Astrocyte (in vitro differentiated cells and primary cell): ENCODE measurements at regions not wholly inside any gene's neighbourhood (a gene's known extent, or its start where the extent isn't known, plus 50 kb on each side); places are given as distances from the start of the nearest gene placed in this dataset.

ENCODE experiments used
- DNase-seq: peaks from one replicate; pipeline ENCODE4 v3.0.0-alpha.2; 2010; ENCODE audit warnings: low read depth
- FAIRE-seq: peaks from 2 replicates; lab custom pipeline; 2011; peaks lifted over from hg19 to GRCh38; lab: Jason Lieb, UNC
- H2AFZ ChIP-seq: 2 replicates; pipeline ENCODE4 v1.6.0; 2012; ENCODE audit warnings: low read depth, low read length, inconsistent platforms
- H3K27ac ChIP-seq: 2 replicates; pipeline ENCODE4 v1.5.1; 2011; ENCODE audit warnings: low read depth, low read length, inconsistent platforms
- H3K27me3 ChIP-seq: 2 replicates; pipeline ENCODE4 v1.6.0; 2011; ENCODE audit warnings: low read length, inconsistent platforms; ENCODE audit not compliant: insufficient read depth
- H3K36me3 ChIP-seq: 2 replicates; pipeline ENCODE4 v1.5.1; 2011; ENCODE audit warnings: low read length, inconsistent platforms; ENCODE audit not compliant: insufficient read depth
- H3K4me1 ChIP-seq: 2 replicates; pipeline ENCODE4 v1.5.1; 2011; ENCODE audit warnings: low read length, inconsistent platforms; ENCODE audit not compliant: insufficient read depth
- H3K4me2 ChIP-seq: 2 replicates; pipeline ENCODE4 v1.6.0; 2012; ENCODE audit warnings: low read length, inconsistent platforms
- H3K4me3 ChIP-seq: 2 replicates; pipeline ENCODE4 v1.5.1; 2011; ENCODE audit warnings: low read depth, mild to moderate bottlenecking, low read length, inconsistent platforms; ENCODE audit not compliant: insufficient read depth
- H3K79me2 ChIP-seq: 2 replicates; pipeline ENCODE4 v1.6.0; 2012; ENCODE audit warnings: mild to moderate bottlenecking, low read length, inconsistent platforms; ENCODE audit not compliant: insufficient read depth
- H3K9ac ChIP-seq: 2 replicates; pipeline ENCODE4 v1.6.0; 2012; ENCODE audit warnings: mild to moderate bottlenecking, low read length, inconsistent platforms
- H3K9me3 ChIP-seq: 2 replicates; pipeline ENCODE4 v1.5.1; 2012; ENCODE audit warnings: low read depth, mild to moderate bottlenecking, low read length, inconsistent platforms; ENCODE audit not compliant: insufficient read depth
- H4K20me1 ChIP-seq: 2 replicates; pipeline ENCODE4 v1.6.0; 2012; ENCODE audit warnings: low read length, inconsistent platforms; ENCODE audit not compliant: insufficient read depth
- H3K27ac Mint-ChIP-seq: one replicate; pipeline ENCODE4 v1.8.0; 2021; ENCODE audit warnings: mild to moderate bottlenecking, mixed read lengths; ENCODE audit not compliant: unreplicated experiment
- H3K27me3 Mint-ChIP-seq: one replicate; pipeline ENCODE4 v1.8.0; 2021; ENCODE audit warnings: low read depth, mixed read lengths; ENCODE audit not compliant: unreplicated experiment
- H3K36me3 Mint-ChIP-seq: one replicate; pipeline ENCODE4 v1.8.0; 2021; ENCODE audit warnings: low read depth, mixed read lengths; ENCODE audit not compliant: unreplicated experiment
- H3K4me1 Mint-ChIP-seq: one replicate; pipeline ENCODE4 v1.8.0; 2021; ENCODE audit warnings: low read depth, mixed read lengths; ENCODE audit not compliant: unreplicated experiment
- H3K4me3 Mint-ChIP-seq: one replicate; pipeline ENCODE4 v1.8.0; 2021; ENCODE audit warnings: mild to moderate bottlenecking, moderate library complexity, mixed read lengths; ENCODE audit not compliant: unreplicated experiment
- H3K9me3 Mint-ChIP-seq: one replicate; pipeline ENCODE4 v1.8.0; 2021; ENCODE audit warnings: mild to moderate bottlenecking, mixed read lengths; ENCODE audit not compliant: unreplicated experiment
- CTCF ChIP-seq: IDR thresholded peaks from 2 replicates; pipeline ENCODE4 v1.5.1; 2011; ENCODE audit warnings: low read depth, mild to moderate bottlenecking, inconsistent platforms, low read length, moderate library complexity; ENCODE audit not compliant: insufficient read depth
- EZH2 ChIP-seq: IDR thresholded peaks from 2 replicates; pipeline ENCODE4 v1.6.1; 2012; ENCODE audit warnings: mild to moderate bottlenecking, low read length, inconsistent platforms; ENCODE audit not compliant: insufficient read depth

DNA sequence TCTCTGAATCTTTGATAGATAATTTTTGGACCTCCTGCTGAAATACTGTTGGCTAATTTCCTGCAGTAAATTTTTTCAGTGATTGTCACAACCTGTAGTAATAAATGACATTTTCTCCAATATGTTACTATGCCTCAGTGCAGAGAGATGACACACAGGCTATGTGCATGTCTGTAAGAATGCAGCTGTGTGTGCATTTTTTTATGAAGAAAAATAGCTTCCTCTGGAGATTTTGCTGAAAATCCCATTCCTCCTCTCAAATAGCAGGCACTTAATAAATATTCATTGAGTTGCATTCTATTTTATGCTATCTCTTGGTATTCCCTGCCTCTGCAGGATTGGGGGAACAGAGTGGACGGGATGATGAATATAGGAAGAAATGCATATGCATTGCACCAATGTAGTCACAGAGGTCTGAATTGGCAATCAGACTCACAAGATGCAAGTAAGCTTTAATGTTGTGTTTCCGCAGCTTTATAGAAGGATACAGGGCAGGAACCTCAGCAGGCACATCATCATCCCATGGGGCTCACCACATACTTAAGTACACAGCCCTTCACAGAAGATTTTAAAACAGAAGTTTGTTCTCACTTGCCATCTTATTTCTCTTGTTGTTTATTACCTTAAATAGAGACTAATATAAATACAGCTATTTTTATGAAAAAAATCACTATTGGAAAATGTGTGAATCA lies 474.7 kb downstream of the EPM2A start:
- Histone ChIP-seq H3K27me3 (no peaks in the 10 kb centered on the region), H3K4me3 (no peak overlapping the region), H3K27ac (no peak overlapping the region), H4K20me1 (no peaks in the 10 kb centered on the region), H3K79me2 (no peaks in the 10 kb centered on the region), H3K36me3 (no peaks in the 10 kb centered on the region), H3K4me2 (no peak overlapping the region), H3K9ac (no peak overlapping the region), H3K4me1 (no peaks in the 10 kb centered on the region), H3K9me3 (no peaks in the 10 kb centered on the region), H2AFZ (no peak overlapping the region)
- FAIRE-seq (no peak), DNase-seq (no peak)
- Mint-ChIP-seq H3K4me3 (no peak overlapping the region), H3K9me3 (no peaks in the 10 kb centered on the region), H3K4me1 (no peaks in the 10 kb centered on the region), H3K27me3 (no peaks in the 10 kb centered on the region), H3K27ac (no peak overlapping the region), H3K36me3 (no peaks in the 10 kb centered on the region)
- TF ChIP-seq EZH2 (no peak), CTCF (no peak)

DNA sequence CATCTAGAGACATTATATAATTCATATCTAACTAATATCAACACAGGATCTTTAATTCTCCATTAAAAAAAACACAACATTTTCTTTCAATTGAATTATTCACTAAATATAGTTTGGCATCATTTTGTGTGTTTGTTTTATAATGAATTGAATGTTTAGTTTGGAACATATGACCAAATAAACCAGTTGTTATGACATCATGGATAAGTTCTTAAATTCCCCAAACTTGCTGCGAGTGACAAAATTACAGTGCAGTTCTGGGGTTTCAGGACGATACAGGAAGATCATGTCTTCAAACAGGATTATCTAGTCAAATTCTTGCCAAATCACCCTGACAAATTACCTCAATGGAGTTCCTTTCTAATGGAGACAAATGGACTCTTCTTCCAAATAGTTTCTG lies 473.6 kb downstream of the EPM2A start:
- TF ChIP-seq CTCF = no peak
- TF ChIP-seq EZH2 = no peak
- Histone ChIP-seq H2AFZ (no peak overlapping the region), H3K4me1 (no peaks in the 10 kb centered on the region), H3K36me3 (no peaks in the 10 kb centered on the region), H3K79me2 (no peaks in the 10 kb centered on the region), H3K27me3 (no peaks in the 10 kb centered on the region), H3K27ac (no peak overlapping the region), H3K9me3 (no peaks in the 10 kb centered on the region), H4K20me1 (no peaks in the 10 kb centered on the region), H3K9ac (no peak overlapping the region), H3K4me3 (no peak overlapping the region), H3K4me2 (no peak overlapping the region)
- Mint-ChIP-seq H3K36me3 (no peaks in the 10 kb centered on the region), H3K27me3 (no peaks in the 10 kb centered on the region), H3K4me3 (no peak overlapping the region), H3K9me3 (no peaks in the 10 kb centered on the region), H3K27ac (no peak overlapping the region), H3K4me1 (no peaks in the 10 kb centered on the region)
- FAIRE-seq (no peak), DNase-seq (no peak)

GRCh38 chr6:145262771-145263170 lies 472.5 kb downstream of the EPM2A start:
- Histone ChIP-seq H2AFZ (no peak overlapping the region), H3K4me1 (no peaks in the 10 kb centered on the region), H3K9ac (no peak overlapping the region), H4K20me1 (no peaks in the 10 kb centered on the region), H3K4me2 (no peak overlapping the region), H3K36me3 (no peaks in the 10 kb centered on the region), H3K27me3 (peaks cover 2% of the 10 kb centered on the region), H3K27ac (no peak overlapping the region), H3K79me2 (no peaks in the 10 kb centered on the region), H3K9me3 (no peaks in the 10 kb centered on the region), H3K4me3 (no peak overlapping the region)
- Mint-ChIP-seq H3K27me3 (no peaks in the 10 kb centered on the region), H3K4me3 (no peak overlapping the region), H3K4me1 (no peaks in the 10 kb centered on the region), H3K9me3 (no peaks in the 10 kb centered on the region), H3K27ac (no peak overlapping the region), H3K36me3 (no peaks in the 10 kb centered on the region)
- DNase-seq (no peak), FAIRE-seq (no peak)
- no peak for TF ChIP-seq EZH2
- TF ChIP-seq CTCF = no peak
